ENCODE measurements at regions not wholly inside any gene's neighbourhood (a gene's known extent, or its start where the extent isn't known, plus 50 kb on each side); places are given as distances from the start of the nearest gene placed in this dataset.

- no peak for TF ChIP-seq ARID4B (CRISPR knock-in tag; IDR thresholded peaks at IDR 0.05; ENCODE audit: borderline replicate concordance)
These were observed 138.1 kb downstream of the ARL5B start (continued) for GRCh38 chr10:18797286-18797685.

GRCh38 chr10:18822156-18822555 is 162.9 kb downstream of the ARL5B start:
- no peak overlapping the region for H3K27ac Mint-ChIP-seq
- CTCF ChIA-PET: no interaction called here
- H3K4me1 Mint-ChIP-seq: no peaks in the 10 kb centered on the region
- DNase-seq (ENCODE audit: low spot score) (peak; percentile 30), ATAC-seq (no peak)
- no peak overlapping the region for H3K4me3 Mint-ChIP-seq
- H3K27me3 Mint-ChIP-seq (ENCODE audit: low read depth): peaks cover 9% of the 10 kb centered on the region
- 0 out of 2 replicates have a peak, but pooled peaks cover 4% of the 10 kb centered on the region for H3K36me3 Mint-ChIP-seq
- POLR2A ChIA-PET: no interaction called here
- TF ChIP-seq JAZF1 (CRISPR knock-in tag; IDR thresholded peaks at IDR 0.05) (no peak), NR3C1 (CRISPR knock-in tag; conservative IDR thresholded peaks at IDR 0.05; ENCODE audit: low read depth) (no peak), NFE2L1 (CRISPR knock-in tag; IDR thresholded peaks at IDR 0.05) (0 out of 2 replicates have a peak, but pooled peaks have one; percentile 36)
- peaks cover 23% of the 10 kb centered on the region for H3K9me3 Mint-ChIP-seq

- no peak for DNase-seq (ENCODE audit: low spot score)
- Mint-ChIP-seq H3K27ac (no peak overlapping the region), H3K4me1 (peaks cover 4% of the 10 kb centered on the region; the same call in 1 of the 2 replicates), H3K4me3 (no peak overlapping the region), H3K9me3 (peaks cover 6% of the 10 kb centered on the region), H3K36me3 (no peaks in the 10 kb centered on the region), H3K27me3 (ENCODE audit: low read depth) (no peaks in the 10 kb centered on the region)
- ChIA-PET POLR2A (no interaction called here), CTCF (no interaction called here)
- TF ChIP-seq ZNF138 (CRISPR knock-in tag; conservative IDR thresholded peaks at IDR 0.05) (no peak), ZNF317 (CRISPR knock-in tag; IDR thresholded peaks at IDR 0.05; ENCODE audit: borderline replicate concordance, low read depth) (no peak), ZNF281 (CRISPR knock-in tag; IDR thresholded peaks at IDR 0.05) (no peak), ZNF532 (CRISPR knock-in tag; IDR thresholded peaks at IDR 0.05; ENCODE audit: borderline replicate concordance) (no peak), USF1 (CRISPR knock-in tag; IDR thresholded peaks at IDR 0.05) (no peak), RELA (CRISPR knock-in tag; IDR thresholded peaks at IDR 0.05; ENCODE audit: borderline replicate concordance) (no peak), OVOL2 (CRISPR knock-in tag; IDR thresholded peaks at IDR 0.05; ENCODE audit: borderline replicate concordance) (no peak), IRF1 (CRISPR knock-in tag; IDR thresholded peaks at IDR 0.05) (no peak), ESRRA (CRISPR knock-in tag; IDR thresholded peaks at IDR 0.05; ENCODE audit: borderline replicate concordance) (no peak)
- no peak for ATAC-seq
These were observed 170.0 kb downstream of the ARL5B start for GRCh38 chr10:18829259-18829658.

Measured in WTC11 (cell line).